ENCODE measurements at regions not wholly inside any gene's neighbourhood (a gene's known extent, or its start where the extent isn't known, plus 50 kb on each side); places are given as distances from the start of the nearest gene placed in this dataset.

- Histone ChIP-seq H3K9me3 (ENCODE audit: control insufficient read depth, insufficient read depth, low read length) (peaks cover 21% of the 10 kb centered on the region), H4K20me1 (ENCODE audit: insufficient read depth, low read length) (no peaks in the 10 kb centered on the region)
- TF ChIP-seq FOS (IDR thresholded peaks at IDR 0.05; ENCODE audit: low read depth, low read length) = no peak
- TF ChIP-seq CEBPB (IDR thresholded peaks at IDR 0.05; ENCODE audit: low read depth, low read length) = no peak
- no peak for TF ChIP-seq CHD1 (IDR thresholded peaks at IDR 0.05; ENCODE audit: low read depth, low read length)
- TF ChIP-seq RAD21 (IDR thresholded peaks at IDR 0.05; ENCODE audit: low read length) = no peak
- TF ChIP-seq CTCF (conservative IDR thresholded peaks at IDR 0.05; ENCODE audit: low read depth, low read length) = no peak
- no peak for TF ChIP-seq NFE2L2 (IDR thresholded peaks at IDR 0.05; ENCODE audit: low read depth, low read length)
- no peak for TF ChIP-seq ELK1 (IDR thresholded peaks at IDR 0.05; ENCODE audit: borderline replicate concordance, low read depth, low read length)
- no peak for TF ChIP-seq USF2 (IDR thresholded peaks at IDR 0.05; ENCODE audit: low read depth, low read length)
- TF ChIP-seq MXI1 (IDR thresholded peaks at IDR 0.05; ENCODE audit: borderline replicate concordance, low read depth, low read length) = no peak
- TF ChIP-seq MAZ (IDR thresholded peaks at IDR 0.05; ENCODE audit: borderline replicate concordance, low read depth, low read length) = no peak
- TF ChIP-seq RFX5 (IDR thresholded peaks at IDR 0.05; ENCODE audit: low read depth, low read length) = no peak
- TF ChIP-seq MAFK (IDR thresholded peaks at IDR 0.05; ENCODE audit: low read depth, low read length) = no peak
- no peak for TF ChIP-seq POLR2A (IDR thresholded peaks at IDR 0.05; ENCODE audit: low read depth, low read length)
- no peak for TF ChIP-seq RCOR1 (IDR thresholded peaks at IDR 0.05; ENCODE audit: insufficient replicate concordance, low read length)
- no peak for TF ChIP-seq BHLHE40 (IDR thresholded peaks at IDR 0.05; ENCODE audit: low read depth, low read length)
- no peak for TF ChIP-seq SMC3 (IDR thresholded peaks at IDR 0.05; ENCODE audit: low read depth, low read length)
Observed at GRCh38 chr10:2469802-2470201, 597.5 kb upstream of the PFKP start.

More at GRCh38 chr10:2469802-2470201, 597.5 kb upstream of the PFKP start:
- ATAC-seq (ENCODE audit: low read depth) = no peak
- ChIA-PET POLR2A (ENCODE audit: unreplicated experiment) (no interaction called here), CTCF (no interaction called here)
- H2BK5ac ChIP-seq (ENCODE audit: low read depth, low read length, poor library complexity, severe bottlenecking) = no peak overlapping the region
- H2AFZ ChIP-seq (replicated peaks; ENCODE audit: low read length, poor library complexity) = no peak overlapping the region
- H3K14ac ChIP-seq (replicated peaks; ENCODE audit: low read depth, low read length) = no peak overlapping the region
- H3K4me1 ChIP-seq (ENCODE audit: control insufficient read depth, insufficient read depth, low read length) = no peaks in the 10 kb centered on the region
- in situ Hi-C loops (cut with MboI; ENCODE audit: low sequenced_read_pairs) = no loop called here
- no peaks in the 10 kb centered on the region for H3K27me3 ChIP-seq (ENCODE audit: control insufficient read depth, insufficient read depth, low read length)
- no peak overlapping the region for H2AK9ac ChIP-seq (replicated peaks; ENCODE audit: low read depth, low read length, poor library complexity)
- no peak overlapping the region for H3K56ac ChIP-seq (ENCODE audit: extremely low read depth, insufficient read depth, low read length)
- no peak overlapping the region for H2BK20ac ChIP-seq (ENCODE audit: low read depth, low read length)
- H3K4me3 ChIP-seq (ENCODE audit: insufficient read depth, low read depth, low read length) = no peak overlapping the region
- H3K23ac ChIP-seq (ENCODE audit: low read depth, low read length) = no peak overlapping the region
- H2BK15ac ChIP-seq (ENCODE audit: low read depth, low read length) = no peak overlapping the region
- H3K18ac ChIP-seq (ENCODE audit: low read depth, low read length) = no peak overlapping the region
- H3K36me3 ChIP-seq (ENCODE audit: control insufficient read depth, insufficient read depth, low read length) = no peaks in the 10 kb centered on the region
- DNase-seq = no peak
- no peak overlapping the region for H4K91ac ChIP-seq (ENCODE audit: insufficient read depth, low read depth, low read length)
- H4K5ac ChIP-seq (ENCODE audit: low read depth, low read length) = no peak overlapping the region
- H3K4ac ChIP-seq (ENCODE audit: low read depth, low read length) = no peak overlapping the region
- no peak overlapping the region for H3K9ac ChIP-seq (ENCODE audit: low read depth, low read length)
- BruUV-seq (replicated peaks) = no TSS peak
- 0% methylated on average over 1 of the region's 2 CpGs; no CpG with 5 or more reads in 1 of the 2 experiments for WGBS, 2 experiments (ENCODE audit: extremely low coverage in 2 of 2, insufficient read length in 1 of 2)
- no peak overlapping the region for H4K8ac ChIP-seq (ENCODE audit: low read depth in 2 of 2, low read length in 2 of 2)
- intact Hi-C loops (cut with micrococcal nuclease) = no loop called here
- dilution Hi-C loops (cut with HindIII; ENCODE audit: low sequenced_read_pairs, unreplicated experiment) = no loop called here
- no peak overlapping the region for H2AK5ac ChIP-seq (ENCODE audit: low read depth, low read length)
- no peaks in the 10 kb centered on the region for H3K9me1 ChIP-seq (ENCODE audit: insufficient read depth, low read length)
- H3K4me2 ChIP-seq (ENCODE audit: low read depth, low read length) = no peak overlapping the region
- no peak overlapping the region for H2BK120ac ChIP-seq (ENCODE audit: low read depth, low read length)
- H3K27ac ChIP-seq (ENCODE audit: insufficient read depth, low read length) = no peak overlapping the region
- no peaks in the 10 kb centered on the region for H3K79me1 ChIP-seq (ENCODE audit: low read depth in 1 of 2, low read length in 2 of 2)
